ENCODE measurements at regions not wholly inside any gene's neighbourhood (a gene's known extent, or its start where the extent isn't known, plus 50 kb on each side); places are given as distances from the start of the nearest gene placed in this dataset.

DNA sequence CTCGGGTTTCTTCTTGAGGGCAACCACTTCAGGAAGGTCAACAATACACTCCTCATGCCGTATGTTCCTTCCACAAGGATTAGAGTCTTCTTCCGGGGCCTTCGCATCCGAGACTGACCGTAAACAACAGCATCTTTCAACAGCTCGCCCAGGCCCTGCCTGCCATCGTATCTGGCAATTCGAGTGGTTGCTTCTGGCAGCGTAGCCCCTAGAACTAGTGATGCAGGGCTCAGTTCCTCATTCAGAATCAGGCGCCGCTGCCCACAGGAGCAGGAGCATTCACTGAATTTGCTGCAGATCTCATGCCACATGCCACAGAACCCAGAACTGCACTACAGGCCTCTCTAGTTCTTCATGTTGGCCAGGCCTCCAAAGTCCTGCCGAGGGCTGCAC, 59.0 kb upstream of the AFDN start:
- WGBS, 2 experiments (ENCODE audit: insufficient coverage in 2 of 2): 96% methylated on average over 13 of the region's 13 CpGs
- no peaks in the 10 kb centered on the region for H3K9me3 ChIP-seq (ENCODE audit: control insufficient read depth, low read length)
- no peaks in the 10 kb centered on the region for H3K36me3 ChIP-seq (ENCODE audit: control insufficient read depth, insufficient read depth, low read length)
- H3K27ac ChIP-seq (ENCODE audit: low read depth, low read length, severe bottlenecking): no peak overlapping the region
- H3K4me3 ChIP-seq (ENCODE audit: extremely low read depth, insufficient read depth, low read length, poor library complexity, severe bottlenecking): no peak overlapping the region
- H3K4me1 ChIP-seq (ENCODE audit: control insufficient read depth, insufficient read depth, low read length, poor library complexity, severe bottlenecking): no peaks in the 10 kb centered on the region

DNA sequence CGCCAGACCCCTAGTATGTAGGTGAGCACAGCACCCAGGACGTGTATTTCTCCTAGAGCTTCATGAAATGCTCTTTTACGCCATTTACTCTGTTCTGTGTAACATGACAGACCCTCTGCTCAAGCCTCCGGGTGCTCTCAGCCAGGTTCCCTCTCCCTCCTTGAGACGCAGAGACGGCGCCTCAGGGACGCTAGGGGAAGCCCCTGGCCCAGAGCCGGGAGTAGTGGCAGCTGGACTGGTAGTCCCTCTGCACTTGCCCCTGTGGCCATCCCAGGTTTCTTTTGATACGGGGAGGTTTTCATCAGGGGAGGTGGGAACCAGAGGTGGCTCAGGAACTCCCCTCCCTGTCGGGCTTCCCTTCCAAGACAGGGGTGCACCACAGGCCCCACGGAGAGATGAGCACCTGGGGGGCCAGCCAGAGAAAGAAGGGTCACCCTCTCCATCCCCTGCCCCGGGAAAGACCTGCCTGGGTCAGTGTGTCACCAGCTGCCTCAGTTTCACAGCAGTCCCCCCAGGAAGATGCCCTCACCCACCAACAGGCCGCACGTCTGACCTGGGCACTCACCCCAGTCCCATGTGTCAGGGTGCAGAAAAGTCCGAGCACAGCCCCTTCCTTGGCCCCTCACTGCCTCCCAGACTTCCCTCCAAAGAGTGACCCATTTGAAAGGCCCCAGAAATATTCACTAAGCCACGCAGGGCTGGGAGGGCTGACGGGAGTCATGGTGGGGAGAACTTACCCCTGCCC, 58.1 kb upstream of the AFDN start:
- Histone ChIP-seq H3K4me3 (ENCODE audit: extremely low read depth, insufficient read depth, low read length, poor library complexity, severe bottlenecking) (no peak overlapping the region), H3K9me3 (ENCODE audit: control insufficient read depth, low read length) (no peaks in the 10 kb centered on the region), H3K36me3 (ENCODE audit: control insufficient read depth, insufficient read depth, low read length) (no peaks in the 10 kb centered on the region), H3K27ac (ENCODE audit: low read depth, low read length, severe bottlenecking) (no peak overlapping the region), H3K4me1 (ENCODE audit: control insufficient read depth, insufficient read depth, low read length, poor library complexity, severe bottlenecking) (no peaks in the 10 kb centered on the region)
- WGBS, 2 experiments (ENCODE audit: insufficient coverage in 2 of 2): 88 to 96% methylated on average over 11 to 14 of the region's 18 CpGs

DNA sequence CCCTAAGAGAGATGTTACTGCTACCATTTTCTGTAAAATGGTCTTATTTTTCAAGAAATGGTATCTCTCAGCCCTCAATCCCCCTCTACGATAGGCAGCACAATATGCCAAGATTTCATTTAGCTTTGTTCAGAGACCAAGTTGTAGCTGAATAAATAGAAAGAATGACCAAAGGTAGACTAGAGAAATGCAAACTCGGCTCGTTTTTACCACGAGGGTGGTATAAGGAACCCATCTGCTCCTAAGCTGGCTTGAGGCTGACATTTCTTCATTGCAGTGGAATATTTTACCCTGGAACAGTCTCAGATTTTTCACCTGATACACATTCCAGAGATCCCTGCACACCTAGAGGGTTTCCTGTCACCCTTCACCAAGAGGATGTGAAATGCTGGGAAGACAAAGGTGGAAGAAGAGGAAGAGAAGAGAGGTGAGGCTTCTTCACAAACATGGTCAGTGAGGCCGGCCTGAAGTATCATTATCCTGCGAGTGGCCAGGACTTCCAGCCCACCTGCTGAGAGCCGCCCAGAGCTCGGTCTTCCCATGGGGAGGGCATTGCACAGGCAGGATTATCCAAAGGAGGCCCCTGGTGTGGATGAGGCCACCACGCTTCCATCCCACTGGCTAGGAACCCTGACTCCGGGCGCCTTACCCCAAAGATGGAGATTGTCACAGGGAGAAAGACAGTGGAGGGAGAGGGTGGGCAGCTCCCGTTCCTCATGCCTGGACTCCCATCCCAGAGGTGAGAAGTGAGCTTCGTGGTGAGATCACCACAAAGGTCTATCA, 57.1 kb upstream of the AFDN start:
- Histone ChIP-seq H3K4me1 (ENCODE audit: control insufficient read depth, insufficient read depth, low read length, poor library complexity, severe bottlenecking) (no peaks in the 10 kb centered on the region), H3K4me3 (ENCODE audit: extremely low read depth, insufficient read depth, low read length, poor library complexity, severe bottlenecking) (no peak overlapping the region), H3K36me3 (ENCODE audit: control insufficient read depth, insufficient read depth, low read length) (no peaks in the 10 kb centered on the region), H3K27ac (ENCODE audit: low read depth, low read length, severe bottlenecking) (no peak overlapping the region), H3K9me3 (ENCODE audit: control insufficient read depth, low read length) (no peaks in the 10 kb centered on the region)
- WGBS, 2 experiments (ENCODE audit: insufficient coverage in 2 of 2): 90 to 95% methylated on average over 7 to 10 of the region's 13 CpGs

DNA sequence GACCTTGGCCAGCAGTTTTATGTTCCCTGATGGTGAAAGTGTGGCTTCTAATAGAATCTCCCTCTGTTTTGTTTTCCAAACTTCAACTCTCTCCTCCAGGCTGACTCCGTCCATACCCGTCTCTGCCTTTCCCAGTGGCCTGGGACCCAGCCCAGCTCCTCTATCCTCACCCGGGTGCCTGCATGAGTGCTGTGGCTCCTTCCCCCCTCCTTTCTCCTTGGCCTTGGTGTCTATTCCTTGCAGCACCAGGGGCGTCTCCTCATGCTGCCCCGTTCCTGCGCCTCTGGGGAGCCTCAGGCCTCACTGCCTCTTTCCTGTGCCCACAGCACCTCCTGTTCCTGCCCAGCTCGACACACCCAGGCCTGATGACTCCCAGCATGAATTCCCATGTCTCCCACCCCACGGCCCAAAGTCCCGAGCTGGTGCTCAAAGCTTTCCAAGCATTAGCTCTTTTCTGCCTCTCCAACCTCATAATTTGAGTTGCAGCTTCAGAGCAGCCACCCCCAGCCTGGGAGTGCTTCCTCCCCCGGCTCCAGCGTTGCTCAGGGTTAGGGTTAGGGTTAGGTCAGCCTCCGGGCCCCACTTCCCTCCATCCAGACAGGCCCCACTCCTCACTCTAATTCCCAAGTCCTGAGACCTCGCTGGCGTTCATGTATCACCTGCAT, 56.3 kb upstream of the AFDN start:
- WGBS, 2 experiments (ENCODE audit: insufficient coverage in 2 of 2): 88 to 99% methylated on average over 9 to 10 of the region's 14 CpGs
- Histone ChIP-seq H3K9me3 (ENCODE audit: control insufficient read depth, low read length) (no peaks in the 10 kb centered on the region), H3K36me3 (ENCODE audit: control insufficient read depth, insufficient read depth, low read length) (no peaks in the 10 kb centered on the region), H3K4me3 (ENCODE audit: extremely low read depth, insufficient read depth, low read length, poor library complexity, severe bottlenecking) (no peak overlapping the region), H3K27ac (ENCODE audit: low read depth, low read length, severe bottlenecking) (no peak overlapping the region), H3K4me1 (ENCODE audit: control insufficient read depth, insufficient read depth, low read length, poor library complexity, severe bottlenecking) (no peaks in the 10 kb centered on the region)

DNA sequence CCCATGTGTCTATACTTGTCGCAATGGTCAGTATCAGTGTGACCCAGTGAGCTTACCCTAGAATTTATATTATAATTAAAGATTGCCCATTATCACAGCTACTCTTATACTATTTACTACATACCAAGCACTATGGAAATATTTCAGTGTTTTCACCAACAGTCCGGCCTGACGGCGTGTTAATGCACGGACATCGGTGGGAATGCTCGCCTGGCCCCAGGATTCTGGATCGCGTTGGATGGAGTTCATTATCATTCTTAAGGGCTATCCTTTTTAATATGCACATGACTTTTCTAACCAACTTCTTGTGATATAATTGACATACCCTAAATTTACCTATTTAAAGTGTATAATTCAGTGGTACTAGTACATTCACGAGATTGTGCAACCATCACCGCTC, 51.8 kb upstream of the AFDN start:
- H3K27ac ChIP-seq (ENCODE audit: low read depth, low read length, severe bottlenecking): no peak overlapping the region
- no peaks in the 10 kb centered on the region for H3K4me1 ChIP-seq (ENCODE audit: control insufficient read depth, insufficient read depth, low read length, poor library complexity, severe bottlenecking)
- no peaks in the 10 kb centered on the region for H3K36me3 ChIP-seq (ENCODE audit: control insufficient read depth, insufficient read depth, low read length)
- 98 to 100% methylated on average over 2 to 8 of the region's 11 CpGs for WGBS, 2 experiments (ENCODE audit: insufficient coverage in 2 of 2)
- no peaks in the 10 kb centered on the region for H3K9me3 ChIP-seq (ENCODE audit: control insufficient read depth, low read length)
- no peak overlapping the region for H3K4me3 ChIP-seq (ENCODE audit: extremely low read depth, insufficient read depth, low read length, poor library complexity, severe bottlenecking)

DNA sequence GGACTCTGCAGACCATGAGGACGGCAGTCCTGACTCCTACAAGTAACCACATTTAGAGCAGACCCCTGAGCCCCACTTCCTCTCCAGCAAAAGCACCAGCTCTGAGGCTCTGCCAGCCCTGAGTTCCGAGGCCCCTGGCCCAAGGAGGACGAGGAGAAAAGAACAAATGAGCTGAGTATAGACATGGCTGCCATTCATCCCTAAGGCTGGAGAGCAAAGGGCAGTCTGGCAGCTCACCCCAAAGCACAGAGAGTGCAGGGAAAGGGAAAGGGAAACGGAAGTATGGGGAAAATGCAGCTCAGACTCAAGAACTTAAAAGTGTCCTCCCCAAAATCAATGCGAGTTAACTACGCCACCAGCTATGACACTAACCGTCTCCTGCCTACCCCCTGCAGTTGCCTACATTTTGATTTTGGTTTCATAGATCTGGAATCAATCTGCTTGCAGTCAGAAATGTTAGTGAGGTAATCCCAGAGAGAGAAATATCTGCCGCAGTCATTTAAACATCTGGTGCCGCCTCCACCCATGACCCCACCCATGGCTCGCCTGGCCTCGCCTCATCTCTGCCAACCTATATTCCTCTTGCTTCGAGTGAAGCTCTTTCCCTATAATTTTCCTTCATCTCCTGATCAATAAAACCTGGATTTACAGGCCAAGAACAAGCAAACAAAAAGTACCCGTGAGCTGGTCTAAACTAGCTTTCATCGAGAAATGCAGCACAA, 49.6 kb upstream of the AFDN start:
- Histone ChIP-seq H3K36me3 (ENCODE audit: control insufficient read depth, insufficient read depth, low read length) (no peaks in the 10 kb centered on the region), H3K9me3 (ENCODE audit: control insufficient read depth, low read length) (no peaks in the 10 kb centered on the region), H3K27ac (ENCODE audit: low read depth, low read length, severe bottlenecking) (no peak overlapping the region), H3K4me3 (ENCODE audit: extremely low read depth, insufficient read depth, low read length, poor library complexity, severe bottlenecking) (no peak overlapping the region), H3K4me1 (ENCODE audit: control insufficient read depth, insufficient read depth, low read length, poor library complexity, severe bottlenecking) (no peaks in the 10 kb centered on the region)
- WGBS, 2 experiments (ENCODE audit: insufficient coverage in 2 of 2): 86 to 89% methylated on average over 9 to 14 of the region's 14 CpGs

Measured in mesodermal cell (in vitro differentiated cells).